ENCODE measurements at regions not wholly inside any gene's neighbourhood (a gene's known extent, or its start where the extent isn't known, plus 50 kb on each side); places are given as distances from the start of the nearest gene placed in this dataset.
A peak's percentile ranks its signal among the peaks of the same experiment; 100 is the strongest.
"Not testable (repeated sequence)": the region's sequence is repeated elsewhere in the genome, so short reads cannot be mapped to it uniquely, and the experiment has no call there.

DNA sequence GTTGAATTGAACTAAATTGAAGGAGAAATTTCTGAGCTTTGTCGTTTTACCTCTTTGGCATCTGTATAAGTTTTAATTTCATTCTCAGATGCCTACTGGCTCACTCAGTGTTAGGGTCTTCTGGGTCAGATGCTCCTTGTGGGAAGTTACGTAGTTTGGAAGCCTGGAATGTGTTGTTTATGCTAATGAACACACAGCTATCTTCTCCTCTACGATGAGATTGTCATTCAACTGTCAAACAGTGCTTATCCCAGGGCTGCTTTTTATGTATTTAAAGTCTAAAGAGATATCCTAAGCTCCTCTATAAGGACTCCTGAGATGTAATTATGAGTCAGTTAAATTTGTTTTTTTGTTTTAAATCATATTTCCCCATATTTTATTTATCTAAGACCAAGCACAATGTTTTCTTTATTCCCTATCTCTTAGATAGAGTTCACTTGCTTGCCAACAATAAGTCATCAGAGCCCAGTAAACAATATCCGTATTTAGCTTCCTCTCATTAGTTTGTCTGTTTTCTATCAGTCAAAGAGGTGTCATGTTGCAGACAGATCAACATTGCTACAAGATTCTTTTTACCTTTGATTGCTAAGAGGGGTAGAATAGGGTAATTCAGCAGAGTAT, 368.0 kb upstream of the PDE3A start:
- DNase-seq, result no peak

DNA sequence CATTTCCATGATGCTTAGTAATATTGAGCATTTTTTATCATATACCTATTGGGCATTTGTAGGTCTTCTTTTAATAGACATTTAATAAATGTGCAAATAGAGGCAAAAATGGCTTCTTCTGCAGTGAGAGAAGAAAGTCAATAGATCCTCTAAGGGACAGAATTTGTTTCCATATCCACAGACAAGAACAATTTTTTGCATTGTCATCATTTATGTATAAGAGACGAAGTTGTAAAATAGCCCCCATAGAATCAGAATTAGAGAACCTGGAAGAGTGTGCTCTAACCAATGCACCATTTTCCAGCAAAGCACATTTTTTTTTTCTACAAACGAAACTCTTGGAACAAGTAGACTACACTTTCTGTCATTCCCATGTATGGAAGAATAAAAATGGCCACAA, 365.1 kb upstream of the PDE3A start:
- DNase-seq, result no peak

DNA sequence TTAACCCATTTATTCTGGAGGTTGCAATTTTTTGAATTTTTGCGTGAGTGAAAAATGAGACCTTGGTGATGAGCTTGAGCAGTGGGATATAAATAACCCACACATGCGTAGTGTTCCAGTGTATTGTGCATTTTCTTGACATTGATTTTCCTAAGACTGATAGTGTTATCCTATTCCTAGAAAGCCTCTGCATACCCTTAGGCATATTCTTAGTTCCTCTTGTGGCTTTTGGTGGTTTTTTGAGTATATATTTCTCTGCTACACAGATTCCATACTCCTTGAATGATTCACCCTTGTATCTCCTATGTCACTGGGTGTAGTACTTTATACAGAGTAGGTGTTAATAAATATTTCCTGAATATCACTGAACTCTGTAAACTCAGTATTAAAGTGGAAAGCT, 363.4 kb upstream of the PDE3A start:
- no peak for DNase-seq

DNA sequence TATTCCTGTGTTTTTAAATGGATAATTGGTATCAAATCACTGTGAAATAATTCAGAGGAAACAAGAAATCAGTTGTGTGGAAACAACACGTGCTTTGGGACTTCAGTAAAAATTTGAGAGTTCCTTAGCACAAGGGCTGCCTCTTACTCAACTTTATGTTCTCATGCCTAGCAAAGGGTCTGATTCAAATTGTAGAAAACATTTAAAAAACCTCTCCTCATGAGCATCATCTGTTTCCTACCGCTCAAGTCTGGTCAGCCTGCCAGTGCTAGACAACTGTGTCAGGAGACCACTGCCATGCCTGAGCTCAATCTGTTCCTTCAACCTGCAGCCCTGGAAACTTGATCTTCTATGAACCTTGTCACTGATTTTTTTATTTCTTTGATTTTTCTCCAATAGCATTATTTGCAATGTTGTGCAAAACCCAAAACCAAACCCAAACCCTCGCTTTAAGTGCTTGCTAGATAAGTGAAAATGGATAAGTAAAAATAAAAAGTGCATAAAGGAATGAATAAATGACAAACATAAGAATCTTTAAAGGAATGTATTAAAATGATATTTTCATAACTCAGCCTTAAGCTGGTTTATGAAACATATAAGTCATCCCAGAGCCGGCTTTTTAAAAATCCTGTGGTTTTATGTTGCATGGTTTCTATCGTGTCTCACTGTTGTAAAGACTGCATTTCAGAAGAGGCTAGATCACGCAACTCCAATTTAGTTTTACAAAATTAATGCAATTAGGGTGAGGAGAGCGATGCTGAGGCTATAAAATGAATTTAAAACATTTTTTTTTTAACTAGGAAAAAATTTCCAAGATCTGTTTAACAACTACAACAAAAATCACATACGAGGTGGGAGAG, 361.2 kb upstream of the PDE3A start:
- DNase-seq, result no peak

DNA sequence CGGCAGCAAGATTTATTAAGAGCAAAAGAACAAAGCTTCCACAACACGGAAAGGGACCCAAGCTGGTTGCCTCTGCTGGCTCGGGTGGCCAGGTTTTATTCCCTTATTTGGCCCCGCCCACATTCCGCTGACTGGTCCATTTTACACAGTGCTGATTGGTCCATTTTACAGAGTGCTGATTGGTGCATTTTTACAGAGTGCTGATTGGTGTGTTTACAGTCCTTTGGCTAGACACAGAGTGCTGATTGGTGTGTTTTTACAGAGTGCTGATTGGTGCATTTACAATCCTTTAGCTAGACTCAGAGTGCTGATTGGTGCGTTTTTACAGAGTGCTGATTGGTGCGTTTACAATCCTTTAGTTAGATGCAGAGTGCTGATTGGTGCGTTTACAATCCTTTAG, 358.4 kb upstream of the PDE3A start:
- DNase-seq, result not testable (repeated sequence)

DNA sequence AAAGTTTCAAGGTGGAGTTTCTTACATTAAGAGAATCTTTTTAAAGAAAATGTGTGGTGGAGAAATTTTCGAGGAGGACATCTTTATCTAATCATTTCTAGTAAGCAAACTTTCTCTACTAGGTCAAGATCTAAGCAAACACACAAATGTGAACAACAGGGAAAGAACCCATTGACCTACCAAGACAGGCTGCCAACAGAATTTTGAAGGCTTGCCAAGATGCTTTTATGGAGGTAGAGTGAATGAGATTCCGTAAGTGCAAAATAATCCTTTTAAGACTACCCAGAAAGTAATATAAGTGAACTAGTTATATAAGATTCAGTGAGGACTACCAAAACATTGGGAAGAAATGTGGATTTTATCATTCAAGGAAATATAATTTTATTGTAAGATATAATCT, 357.1 kb upstream of the PDE3A start:
- DNase-seq, result peak; percentile 52

DNA sequence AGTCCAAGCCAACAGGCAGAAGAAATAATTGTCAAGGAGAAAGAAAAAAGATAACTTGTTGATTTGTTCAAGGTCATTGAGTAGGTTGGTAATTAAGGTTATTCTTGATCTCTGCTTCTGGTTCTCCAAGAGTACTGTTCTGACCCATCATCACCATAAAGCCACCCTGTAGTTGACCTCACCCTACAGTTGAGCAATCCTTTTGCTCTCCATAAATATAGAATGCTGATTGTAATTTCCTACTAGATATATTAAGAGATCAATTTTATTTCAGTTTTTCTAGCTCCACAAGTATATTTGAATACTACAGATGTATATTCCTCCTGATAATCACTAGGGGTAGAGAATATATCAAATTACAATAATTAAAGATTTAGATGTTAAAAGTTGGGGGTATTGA, 350.5 kb upstream of the PDE3A start:
- no peak for DNase-seq

DNA sequence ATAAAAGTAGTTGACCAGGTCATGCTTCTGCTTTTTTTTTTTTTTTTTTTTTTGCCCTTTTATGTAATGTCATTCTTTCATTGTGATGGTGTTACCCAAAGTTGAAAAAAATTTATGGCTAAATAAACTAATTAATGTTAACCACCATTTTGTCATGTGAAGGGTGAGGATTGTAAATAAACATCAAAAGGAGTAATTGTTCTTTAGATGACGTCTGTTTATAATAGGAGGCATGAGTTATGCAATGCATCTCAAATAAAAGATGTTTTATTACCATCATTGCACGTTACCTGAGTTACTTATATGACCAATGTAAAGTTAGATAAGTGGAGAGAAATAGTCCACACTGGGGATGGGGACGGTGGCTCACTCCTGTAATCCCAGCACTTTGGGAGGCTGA, 349.9 kb upstream of the PDE3A start:
- DNase-seq, result no peak

DNA sequence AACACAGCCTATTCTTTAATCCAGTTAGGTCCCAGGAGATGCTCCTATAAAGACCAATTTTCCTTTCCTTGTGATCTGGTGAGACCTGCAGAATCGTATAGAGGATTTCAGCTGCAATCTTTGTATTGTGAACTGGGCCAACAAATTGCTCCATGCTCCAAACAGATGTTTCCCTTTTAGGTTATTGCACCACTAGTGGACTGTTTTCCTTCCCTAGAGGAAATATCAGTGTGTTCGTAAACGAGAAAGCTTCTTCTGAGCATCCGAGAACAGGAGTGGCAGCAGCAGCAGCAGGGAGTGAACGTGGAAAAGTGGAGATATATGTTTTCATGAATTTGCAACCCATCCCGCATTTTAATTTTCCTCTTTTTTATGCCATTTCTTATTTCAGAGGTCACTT, 344.1 kb upstream of the PDE3A start:
- no peak for DNase-seq

DNA sequence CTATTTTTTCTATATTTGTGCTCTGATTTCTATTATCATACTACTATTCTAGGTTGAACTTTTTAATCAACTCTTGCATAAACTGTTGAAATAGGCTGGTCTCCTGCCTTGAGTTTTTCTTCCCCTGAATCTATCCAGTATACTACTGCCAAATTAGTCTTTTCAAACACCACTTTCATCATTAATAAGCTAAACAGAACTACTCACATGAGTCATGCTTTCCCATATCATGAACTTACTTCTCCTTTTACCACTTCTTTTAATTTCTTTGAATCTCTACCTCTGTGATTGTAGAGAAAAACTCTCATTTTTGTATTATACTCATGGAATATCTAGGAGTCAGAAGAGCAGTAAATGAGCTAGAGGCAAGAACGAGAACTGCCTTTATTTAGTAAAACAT, 340.3 kb upstream of the PDE3A start:
- no peak for DNase-seq

DNA sequence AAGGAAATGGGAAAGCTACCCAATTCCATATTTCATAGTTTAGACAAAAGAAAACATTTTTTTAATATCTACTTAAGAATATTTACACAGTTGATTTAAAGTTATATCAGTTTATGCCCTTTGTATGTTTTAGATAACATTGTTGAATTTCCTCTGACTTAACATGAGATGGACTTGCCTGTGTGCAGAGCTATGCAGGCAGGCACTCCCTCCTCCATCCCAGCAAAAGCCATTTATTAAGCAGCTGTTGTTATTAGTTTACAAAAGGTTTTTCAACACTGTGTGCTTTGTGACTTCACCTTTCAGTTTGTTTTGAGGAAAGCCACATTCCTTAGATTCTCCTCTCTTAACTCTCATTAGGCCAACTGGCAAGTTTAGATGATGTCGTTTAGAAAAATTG, 337.5 kb upstream of the PDE3A start:
- no peak for DNase-seq

DNA sequence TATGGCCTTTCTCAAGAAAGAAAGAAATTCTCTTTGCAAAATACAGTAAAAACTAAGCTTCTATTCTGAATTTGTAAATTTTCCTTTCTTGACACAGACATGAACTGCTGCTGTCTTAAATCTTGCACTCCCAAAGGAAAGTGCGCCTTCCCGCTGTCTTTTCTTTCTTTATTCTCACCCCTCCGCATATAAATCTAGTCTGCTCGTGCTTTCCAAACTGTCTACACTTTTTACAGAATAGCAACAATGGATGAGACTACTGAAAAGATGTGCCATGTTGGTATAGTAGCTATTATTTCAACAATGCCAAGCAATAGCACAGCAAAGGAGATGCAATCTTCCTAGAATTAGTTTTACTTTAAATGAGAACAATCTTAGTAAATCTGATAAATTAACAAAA, 328.8 kb upstream of the PDE3A start:
- DNase-seq, result no peak

DNA sequence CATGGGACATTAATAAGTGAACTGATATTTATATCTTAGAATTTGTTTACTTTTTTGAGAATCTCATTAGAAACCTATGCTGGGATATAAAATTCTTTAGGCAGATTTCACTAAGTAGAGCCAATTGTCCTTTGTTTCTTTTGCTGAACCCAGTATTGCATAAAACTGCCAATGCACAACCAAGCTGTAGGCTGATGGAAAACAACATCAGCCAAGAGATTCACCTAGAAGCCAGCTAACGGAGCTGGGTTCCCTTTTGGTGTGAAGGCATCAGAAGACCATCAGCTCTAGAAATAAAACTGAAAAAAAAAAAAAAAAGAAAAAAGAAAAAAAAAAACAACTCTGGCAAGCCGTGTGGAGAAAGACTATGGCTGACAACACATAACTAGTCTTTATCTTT, 328.2 kb upstream of the PDE3A start:
- no peak for DNase-seq

DNA sequence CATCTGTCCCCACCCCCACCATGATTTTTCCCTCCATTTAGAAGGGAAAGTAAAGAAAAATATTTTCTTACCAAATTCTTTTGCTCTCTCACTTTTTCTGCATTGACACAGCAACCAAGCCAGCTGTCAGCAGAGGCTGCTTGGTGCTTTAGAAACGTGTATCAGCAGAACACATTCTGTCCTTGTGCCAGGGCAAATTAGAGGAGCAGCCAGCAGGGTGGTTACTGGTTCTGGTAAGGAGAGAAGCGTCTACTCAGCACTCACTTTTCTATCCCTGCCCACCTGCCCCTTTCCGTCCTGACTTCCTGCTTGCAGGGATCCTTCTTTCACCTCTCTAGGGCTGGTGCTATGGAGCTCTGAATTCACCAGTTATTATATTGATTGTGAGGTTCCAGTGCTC, 327.5 kb upstream of the PDE3A start:
- no peak for DNase-seq

DNA sequence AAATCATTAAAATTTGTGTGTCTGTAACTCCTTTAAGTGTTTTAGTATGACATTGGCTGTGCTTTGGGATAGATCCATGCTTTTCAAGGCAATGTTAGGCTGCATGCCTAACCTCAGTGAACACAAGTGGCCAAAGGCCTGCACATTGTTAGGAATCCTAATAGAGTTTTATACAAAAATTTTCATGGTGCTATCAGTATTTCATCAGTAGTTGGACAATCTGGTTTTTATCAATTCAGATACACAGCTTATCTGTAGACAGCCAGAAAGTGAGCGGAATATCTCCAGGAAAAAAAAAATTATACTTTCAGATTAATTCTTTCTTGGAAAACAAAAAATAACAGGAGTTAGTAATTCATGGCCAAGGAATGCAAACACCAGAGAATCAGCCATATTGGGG, 324.0 kb upstream of the PDE3A start:
- DNase-seq, result no peak

DNA sequence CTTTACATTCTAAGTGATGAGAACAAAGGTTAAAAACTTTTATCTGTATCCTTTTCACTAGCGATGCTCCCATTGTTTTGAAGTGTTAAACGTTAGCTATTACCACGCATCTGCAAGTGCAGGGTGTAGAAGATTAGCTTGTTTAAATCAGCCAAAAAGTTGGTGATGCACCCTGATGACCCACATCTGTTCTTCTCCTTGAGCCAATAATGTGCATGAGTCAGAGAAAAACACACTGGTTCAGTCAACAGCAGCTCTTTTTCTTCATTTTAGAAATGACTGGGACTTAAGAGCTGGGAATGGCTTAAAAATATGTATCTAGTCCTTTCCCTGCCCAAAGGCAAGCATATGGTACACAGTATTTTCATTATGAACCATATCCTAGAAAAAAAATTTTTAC, 323.5 kb upstream of the PDE3A start:
- DNase-seq, result no peak

DNA sequence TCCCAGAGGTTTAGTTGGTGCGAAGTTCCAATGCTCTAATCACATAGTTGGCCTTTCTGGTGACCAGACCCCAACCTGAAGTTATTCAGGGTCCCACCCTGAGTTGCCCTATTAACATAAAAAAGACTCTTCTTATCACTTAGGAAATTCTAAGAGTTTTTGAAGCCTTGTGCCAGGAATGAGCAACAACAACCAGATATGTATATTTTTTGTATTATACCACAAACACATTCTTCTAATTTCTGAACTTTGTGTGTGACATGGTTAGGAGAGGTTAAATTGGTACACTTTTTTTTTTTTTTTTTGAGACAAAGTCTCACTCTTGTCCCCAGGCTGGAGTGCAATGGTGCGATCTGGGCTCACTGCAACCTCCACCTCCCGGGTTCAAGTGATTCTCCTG, 320.4 kb upstream of the PDE3A start:
- no peak for DNase-seq

DNA sequence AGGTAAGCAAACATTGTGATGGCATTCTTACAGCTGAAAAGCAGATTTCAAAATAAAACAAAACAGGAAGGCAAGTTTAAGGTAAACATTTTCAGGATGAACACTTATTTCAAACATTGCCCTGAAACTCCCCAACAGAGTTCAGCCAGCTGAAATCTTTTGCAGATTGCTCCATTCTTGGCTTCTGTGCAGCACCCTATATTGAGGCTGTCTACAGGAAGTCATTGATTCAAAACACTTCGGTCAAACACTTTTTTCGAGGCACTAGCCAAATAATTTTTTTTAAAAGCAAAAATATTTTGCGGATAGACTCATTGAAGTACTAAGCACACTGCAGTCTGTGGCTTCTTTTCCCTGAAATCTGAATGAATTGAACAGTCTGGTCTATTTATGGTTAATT, 318.1 kb upstream of the PDE3A start:
- no peak for DNase-seq

DNA sequence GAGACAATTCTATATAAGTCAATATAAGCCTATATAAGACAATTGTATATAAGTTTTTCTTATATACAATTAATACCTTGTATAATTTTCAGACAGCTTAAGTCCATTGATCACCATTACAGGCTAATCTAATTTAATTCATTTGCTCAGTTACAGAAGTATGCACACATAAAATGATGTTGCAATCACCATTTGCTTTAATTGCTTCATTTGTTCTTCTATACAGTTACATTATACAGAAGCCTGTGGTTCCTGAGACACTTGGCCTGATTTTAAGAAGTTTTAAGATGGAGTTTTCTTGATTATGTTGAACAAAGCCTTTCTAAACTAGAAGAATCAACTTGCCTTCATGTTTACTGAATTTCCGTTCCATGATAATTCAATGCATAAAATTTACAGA, 314.6 kb upstream of the PDE3A start:
- DNase-seq, result no peak

DNA sequence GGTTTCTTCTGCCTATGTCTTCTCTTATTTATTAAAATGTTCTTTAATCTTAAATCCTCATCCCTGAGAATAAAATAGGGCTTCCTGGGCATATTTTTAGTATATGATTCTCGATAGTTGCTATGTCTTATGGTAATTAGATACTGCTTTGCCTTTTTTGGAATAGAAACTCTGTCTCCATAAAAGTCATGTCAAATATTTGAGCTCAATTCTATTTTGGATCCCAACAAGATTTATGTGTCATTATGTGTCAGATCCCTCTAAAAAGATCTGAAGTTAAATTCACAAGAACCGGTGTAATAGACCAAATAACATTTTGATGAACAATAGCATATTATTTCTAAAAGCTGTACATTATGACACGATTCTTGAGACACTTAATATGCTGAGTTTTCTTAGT, 312.5 kb upstream of the PDE3A start:
- DNase-seq, result no peak

DNA sequence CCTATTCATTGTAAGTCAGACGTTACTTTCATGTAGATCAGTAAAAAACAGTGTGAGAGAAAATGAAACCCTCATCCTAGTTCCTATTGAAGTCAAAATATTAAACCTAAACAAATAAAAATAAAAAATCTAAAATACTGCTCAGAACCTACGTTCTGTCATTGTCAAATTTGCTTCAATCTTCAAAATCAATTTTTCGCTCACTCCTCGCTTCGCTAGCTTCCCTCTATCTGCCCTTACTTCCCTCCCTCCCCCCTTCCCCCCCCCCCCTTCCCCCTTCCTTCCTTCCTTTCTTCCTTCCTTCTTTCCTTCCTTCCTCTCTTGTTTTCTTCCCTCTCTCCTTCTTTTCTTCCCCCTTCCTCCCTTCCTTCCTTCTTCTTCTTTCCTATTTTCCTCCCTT, 310.9 kb upstream of the PDE3A start:
- DNase-seq, result no peak

DNA sequence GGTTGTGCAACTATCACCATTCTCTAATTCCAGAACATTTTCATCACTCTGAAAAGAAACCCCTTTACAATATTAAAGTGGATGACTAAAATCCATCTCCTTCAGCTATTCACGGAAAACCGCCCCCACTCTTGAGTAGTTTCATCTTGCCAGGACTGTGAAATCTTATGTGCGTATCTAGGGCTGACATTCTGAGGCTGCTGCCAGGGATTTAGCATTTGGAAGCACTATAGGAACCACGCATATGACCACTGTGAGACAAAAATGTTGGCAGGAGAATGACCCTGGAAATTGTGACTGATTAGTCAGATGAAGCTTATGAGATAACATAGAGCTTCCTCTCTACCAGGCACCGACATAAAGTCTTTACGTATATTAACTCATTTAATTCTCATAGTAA, 305.2 kb upstream of the PDE3A start:
- no peak for DNase-seq

DNA sequence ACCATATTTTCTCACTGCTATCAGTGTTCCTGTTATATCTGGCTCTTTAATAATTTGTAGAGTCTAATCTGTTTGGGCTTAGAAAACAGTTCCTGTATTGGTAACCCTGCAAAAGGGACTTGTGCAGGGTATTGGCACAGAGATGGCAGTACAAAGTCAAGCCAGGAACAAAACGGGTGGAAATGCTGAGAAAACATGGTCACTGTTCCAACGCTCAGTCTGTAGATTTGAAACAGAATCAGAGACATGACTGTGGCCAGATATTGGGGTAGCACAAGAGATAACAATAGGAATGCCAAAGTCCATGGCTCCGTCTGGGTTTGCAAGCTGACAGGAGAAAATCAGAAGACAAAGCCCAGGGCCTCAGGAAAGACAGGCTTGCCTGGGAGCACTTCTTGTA, 290.7 kb upstream of the PDE3A start:
- no peak for DNase-seq

DNA sequence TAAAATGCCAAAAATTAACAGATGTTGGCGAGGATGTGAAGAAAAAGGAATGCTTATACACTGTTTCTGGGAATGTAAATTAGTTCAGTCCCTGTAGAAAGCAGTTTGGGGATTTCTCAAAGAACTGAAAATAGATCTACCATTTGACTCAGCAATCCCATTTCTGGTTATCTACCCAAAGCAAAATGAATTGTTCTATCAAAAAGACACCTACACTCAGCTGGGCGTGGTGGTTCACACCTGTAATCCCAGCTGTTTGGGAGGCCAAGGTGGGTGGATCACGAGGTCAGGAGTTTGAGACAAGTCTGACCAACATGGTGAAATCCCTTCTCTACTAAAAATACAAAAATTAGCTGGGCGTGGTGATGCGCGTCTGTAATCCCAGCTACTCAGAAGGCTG, 279.3 kb upstream of the PDE3A start:
- DNase-seq, result no peak

DNA sequence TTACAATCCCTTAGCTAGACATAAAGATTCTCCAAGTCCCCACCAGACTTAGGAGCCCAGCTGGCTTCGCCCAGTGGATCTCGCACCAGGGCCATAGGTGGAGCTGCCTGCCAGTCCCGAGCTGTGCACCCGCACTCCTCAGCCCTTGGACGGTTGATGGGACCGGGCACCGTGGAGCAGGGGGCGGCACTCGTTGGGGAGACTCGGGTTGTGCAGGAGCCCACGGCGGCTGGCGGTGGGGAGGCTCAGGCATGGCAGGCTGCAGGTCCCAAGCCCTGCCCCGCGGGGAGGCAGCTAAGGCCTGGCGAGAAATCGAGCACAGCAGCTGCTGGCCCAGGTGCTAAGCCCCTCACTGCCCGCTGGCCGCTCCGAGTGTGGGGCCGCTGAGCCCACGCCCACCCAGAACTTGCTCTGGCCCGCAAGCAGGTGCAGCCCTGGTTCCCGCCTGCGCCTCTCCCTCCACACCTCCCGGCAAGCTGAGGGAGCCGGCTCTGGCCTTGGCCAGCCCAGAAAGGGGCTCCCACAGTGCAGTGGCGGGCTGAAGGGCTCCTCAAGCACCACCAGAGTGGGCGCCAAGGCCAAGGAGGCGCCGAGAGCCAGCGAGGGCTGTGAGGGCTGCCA, 275.0 kb upstream of the PDE3A start:
- not testable (repeated sequence) for DNase-seq

Measured in NCI-H1105 (cell line).